NCI-H460 (cell line): ENCODE measurements at regions not wholly inside any gene's neighbourhood (a gene's known extent, or its start where the extent isn't known, plus 50 kb on each side); places are given as distances from the start of the nearest gene placed in this dataset.
"Not testable (repeated sequence)": the region's sequence is repeated elsewhere in the genome, so short reads cannot be mapped to it uniquely, and the experiment has no call there.

Experiments
- DNase-seq: peaks from one replicate; pipeline ENCODE4 v3.0.0-alpha.2; 2016; ENCODE audit warnings: low read depth; ENCODE audit errors: extremely low read depth

DNA sequence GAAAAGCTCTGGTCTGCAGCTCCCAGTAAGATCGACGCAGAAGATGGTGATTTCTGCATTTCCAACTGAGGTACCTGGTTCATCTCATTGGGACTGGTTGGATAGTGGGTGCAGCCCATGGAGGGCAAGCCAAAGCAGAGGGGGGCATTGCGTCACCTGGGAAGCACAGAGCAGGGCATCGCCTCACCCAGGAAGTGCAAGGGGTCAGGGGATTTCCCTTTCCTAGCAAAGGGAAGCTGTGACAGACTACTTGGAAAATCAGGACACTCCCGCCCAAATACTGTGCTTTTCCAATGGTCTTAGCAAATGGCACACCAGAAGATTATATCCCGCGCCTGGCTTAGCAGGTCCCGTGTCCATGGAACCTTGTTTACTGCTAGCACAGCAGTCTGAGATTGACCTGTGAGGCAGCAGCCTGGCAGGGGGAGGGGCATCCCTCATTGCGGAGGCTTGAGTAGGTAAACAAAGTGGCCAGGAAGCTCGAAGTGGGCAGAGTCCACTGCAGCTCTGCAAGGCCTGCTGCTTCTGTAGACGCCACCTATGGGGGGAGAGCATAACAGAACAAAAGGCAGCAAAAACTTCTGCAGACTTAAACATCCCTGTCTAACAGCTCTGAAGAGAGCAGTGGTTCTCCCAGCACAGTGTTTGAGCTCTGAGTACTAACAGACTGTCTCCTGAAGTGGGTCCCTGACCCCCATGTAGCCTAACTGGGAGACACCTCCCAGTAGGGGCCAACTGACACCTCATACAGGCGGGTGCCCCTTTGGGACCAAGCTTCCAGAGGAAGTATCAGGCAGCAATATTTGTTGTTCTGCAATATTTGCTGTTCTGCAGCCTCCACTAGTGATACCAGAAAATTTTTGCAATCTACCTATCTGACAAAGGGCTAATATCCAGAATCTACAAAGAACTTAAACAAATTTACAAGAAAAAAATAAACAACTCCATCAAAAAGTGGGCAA is 871.7 kb downstream of the IGSF11 start:
- not testable (repeated sequence) for DNase-seq

- no peak for DNase-seq
These were observed 869.2 kb downstream of the IGSF11 start for GRCh38 chr3:118165413-118165812.

- DNase-seq, result no peak
These were observed 867.1 kb downstream of the IGSF11 start for GRCh38 chr3:118167571-118167970.

DNA sequence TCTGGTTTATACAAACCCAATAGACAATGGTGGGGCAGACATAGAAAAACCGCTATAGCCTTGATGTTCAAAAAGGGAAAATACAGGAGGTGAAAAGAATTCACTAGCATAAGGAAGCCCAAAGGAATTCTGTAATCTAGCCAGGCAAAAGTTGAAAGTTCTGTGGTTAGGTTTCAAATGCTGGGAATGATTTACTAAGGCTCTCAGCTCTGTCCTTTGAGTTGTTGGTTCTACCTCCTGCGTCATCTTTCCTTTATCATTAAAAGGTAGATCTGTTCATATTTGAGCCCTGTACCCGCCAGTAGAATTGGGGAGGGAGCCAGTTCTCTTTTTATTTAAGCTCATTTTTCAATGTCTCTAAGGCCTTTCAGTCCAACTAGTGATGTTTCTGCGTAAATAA is 866.5 kb downstream of the IGSF11 start:
- DNase-seq, result no peak

GRCh38 chr3:118171236-118171852 is 863.3 kb downstream of the IGSF11 start:
- no peak for DNase-seq

GRCh38 chr3:118180853-118181252 is 853.8 kb downstream of the IGSF11 start:
- no peak for DNase-seq

DNA sequence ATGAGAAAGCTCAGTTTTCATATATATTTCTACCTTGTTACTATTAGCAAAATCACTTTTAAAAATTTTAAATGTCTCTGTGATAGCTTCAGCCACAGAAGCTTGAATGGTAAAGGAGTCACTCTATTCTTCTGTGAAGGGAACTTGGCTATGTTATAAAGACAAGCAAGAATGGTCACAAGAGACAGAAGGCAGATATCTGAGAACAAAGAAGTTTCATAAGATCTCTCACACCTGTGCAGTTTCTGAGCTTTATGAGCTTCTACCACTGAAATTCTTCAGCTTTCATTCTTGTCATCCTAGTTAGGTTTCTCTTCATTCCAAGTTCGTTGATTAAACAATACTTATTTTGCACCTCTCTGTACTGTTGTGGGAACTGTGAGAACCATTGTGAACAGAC is 853.4 kb downstream of the IGSF11 start:
- DNase-seq, result no peak

DNA sequence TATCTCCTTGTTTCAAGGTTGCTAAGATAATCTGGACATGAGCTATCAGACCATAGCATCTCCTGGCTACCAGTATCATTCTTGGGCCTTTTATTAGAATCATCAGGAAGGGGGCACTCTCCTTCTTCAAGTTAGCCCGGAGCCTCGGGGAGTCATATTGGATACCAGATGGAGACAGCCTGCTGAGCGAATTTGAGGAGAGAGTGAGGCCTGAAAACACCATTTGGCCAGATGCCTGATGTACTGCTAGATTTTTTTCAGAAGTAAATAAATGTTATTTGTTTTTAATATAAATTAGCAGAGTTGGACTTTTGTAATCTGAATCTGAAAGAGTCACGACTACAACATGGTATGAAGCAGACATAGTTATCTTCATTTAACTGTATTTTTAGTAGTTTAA is 848.6 kb downstream of the IGSF11 start:
- DNase-seq, result no peak

DNA sequence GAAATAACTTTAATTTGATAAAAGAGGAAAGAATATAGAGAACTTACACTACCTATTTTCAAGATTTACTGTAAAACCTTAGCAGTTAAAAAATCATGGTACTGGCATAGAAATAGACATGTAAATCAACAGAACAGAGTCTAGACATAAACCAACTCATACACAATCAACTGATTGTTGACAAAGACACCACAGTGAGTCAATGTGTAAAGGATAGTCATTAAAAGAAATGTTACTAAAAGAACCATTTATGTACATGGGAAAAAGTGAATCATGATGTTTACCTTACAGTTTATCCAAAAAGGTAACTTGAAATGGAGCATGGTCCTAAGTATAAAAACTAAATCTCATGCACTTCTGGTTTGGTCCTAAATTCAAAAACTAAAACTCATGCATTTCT is 847.4 kb downstream of the IGSF11 start:
- DNase-seq, result no peak

DNA sequence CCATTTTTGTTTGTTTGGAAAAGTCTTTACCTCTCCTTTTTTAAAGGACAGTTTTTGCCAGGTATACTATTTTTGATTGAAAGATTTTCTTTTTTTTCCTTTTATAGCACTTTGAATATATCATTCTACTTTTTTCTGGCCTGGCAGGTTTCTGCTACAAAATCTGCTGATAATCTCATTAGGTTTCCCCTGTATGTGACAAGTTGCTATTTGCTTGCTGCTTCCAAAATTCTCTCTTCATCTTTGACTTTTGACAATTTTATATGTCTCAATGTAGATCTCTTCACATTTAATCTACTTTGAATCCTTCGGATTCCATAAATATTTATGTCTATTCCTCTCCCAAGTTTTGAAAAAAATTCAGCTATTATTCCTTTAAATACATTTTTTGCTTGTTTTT is 838.5 kb downstream of the IGSF11 start:
- no peak for DNase-seq

DNA sequence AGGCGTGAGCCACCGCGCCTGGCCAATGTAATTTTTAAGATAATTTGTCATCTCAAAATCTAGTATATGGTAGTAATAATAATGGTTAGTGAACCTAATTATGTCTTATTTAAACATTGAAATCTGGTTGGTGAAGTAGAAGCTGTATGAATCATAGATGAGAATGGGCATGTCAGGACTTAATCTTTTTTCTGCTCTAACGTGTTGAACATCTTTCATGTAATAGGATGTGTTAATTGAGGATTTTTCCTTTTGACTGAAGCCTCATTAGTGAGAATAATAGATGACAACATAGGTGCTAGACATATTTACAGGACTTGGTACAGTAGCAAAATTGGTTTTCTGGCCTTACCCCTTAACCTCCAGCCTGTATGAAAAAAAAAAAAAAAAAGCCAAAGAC is 835.6 kb downstream of the IGSF11 start:
- DNase-seq, result no peak

GRCh38 chr3:118204052-118204656 is 830.5 kb downstream of the IGSF11 start:
- DNase-seq, result no peak

DNA sequence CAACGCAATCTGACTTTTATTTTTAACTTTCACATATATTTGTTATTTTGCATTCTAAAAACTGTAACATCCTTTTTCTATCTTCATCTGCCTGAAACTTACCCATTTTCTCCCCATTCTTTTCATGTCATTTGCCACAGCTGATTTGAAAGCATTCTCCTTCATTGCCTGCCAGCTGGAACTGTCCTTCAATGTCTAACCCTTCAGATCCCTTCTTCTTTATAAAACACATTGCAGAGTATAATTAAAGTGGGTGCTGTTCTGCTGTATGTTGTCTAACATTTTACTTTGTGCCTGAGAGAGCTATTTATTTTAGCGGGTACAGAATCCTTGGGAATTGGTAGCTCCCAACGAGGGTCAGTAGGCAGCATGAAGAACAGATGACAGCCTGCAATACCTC is 827.4 kb downstream of the IGSF11 start:
- no peak for DNase-seq

- no peak for DNase-seq
These were observed 826.0 kb downstream of the IGSF11 start for GRCh38 chr3:118208642-118209041.

DNA sequence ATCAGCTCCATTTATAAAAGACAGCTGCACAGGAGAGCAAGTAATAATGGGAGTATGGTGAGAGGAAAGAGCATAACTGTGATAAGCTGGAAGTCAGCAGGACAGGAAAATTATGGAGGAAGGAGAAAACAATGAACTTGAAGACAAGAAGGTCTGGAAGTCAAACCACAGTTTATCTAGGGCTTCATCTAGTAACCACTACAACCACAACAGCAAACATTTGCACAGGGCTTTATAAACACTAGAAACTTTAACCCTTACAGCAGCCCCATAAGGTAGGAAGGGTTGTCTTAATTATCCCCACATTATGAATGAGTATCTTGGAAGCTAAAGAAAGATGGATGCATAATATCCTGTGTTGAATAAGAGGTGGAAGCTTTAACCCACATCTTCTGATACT is 820.8 kb downstream of the IGSF11 start:
- no peak for DNase-seq

DNA sequence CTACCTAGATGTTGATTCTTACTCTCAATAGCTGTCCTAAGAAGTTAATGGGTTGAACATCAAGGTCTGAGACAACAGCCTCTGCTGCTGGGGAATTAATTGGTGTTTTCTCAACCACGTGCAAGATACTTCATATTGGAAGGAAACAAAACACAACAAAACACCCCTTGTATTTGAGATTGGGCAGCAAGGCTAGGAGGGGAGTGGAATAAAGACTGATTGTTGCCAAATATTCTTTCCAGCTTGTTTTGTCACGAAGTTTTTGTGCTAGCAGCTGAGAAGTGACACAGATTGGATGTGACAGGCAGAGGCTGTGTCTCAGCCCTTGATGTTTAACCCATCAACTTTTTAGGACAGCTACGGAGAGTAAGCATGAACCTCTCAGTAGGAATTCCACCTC is 808.4 kb downstream of the IGSF11 start:
- DNase-seq, result no peak

- DNase-seq, result no peak
These were observed 807.5 kb downstream of the IGSF11 start for GRCh38 chr3:118227191-118227590.

DNA sequence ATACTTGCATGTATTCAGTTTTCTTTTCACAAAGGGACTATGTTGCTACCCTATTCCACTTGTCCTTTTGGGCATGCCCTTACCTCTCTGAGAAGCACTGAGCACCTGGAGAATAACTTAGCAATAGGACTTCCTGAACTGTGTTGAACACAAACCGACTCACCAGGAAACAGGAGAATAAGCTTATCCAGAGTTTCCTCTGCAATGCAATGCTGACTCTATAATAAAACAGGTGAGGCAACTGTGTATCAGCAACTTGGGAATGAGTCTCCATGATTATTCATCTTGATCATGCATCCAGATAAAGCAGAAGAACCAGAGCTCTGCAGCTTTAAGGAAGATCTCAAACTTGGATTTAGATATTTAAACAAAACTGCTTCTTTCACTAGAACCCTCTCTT is 806.5 kb downstream of the IGSF11 start:
- no peak for DNase-seq

DNA sequence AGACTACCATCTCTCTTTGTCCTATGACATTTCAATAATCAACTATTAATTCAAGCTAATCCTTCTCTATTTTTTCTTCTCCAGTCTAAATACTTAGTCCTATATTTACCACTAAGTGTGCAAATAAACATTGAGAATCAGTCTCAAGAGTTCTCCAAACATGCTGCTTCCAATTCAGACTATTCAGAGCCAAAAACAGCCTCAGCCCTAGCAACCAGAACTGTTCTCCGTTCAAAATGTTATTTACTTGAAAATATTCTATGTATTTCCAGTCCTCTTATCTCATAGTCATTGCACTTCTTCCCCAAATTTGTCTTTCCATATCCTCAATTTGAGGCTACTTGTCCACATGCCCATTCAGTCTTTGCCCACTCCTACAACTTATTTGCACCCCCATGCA is 805.5 kb downstream of the IGSF11 start:
- no peak for DNase-seq

DNA sequence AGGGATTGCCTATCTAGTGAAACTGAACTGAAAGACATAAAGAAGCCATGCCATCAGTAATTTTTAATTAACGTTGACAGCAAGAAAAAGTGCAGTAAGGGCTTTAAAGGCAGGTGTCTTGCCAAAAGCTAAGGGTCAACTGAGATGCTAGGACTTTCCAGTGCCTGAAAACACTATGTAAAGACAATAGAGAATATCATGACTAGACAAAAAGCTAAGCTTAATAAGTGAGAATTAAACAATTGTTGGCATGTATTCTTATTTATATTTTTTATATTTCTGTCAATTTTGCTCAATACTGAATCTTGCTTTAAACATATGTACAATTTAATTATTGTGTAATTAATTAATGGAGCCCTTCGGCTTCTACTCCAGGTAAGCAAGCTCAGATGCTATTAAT is 803.1 kb downstream of the IGSF11 start:
- no peak for DNase-seq

DNA sequence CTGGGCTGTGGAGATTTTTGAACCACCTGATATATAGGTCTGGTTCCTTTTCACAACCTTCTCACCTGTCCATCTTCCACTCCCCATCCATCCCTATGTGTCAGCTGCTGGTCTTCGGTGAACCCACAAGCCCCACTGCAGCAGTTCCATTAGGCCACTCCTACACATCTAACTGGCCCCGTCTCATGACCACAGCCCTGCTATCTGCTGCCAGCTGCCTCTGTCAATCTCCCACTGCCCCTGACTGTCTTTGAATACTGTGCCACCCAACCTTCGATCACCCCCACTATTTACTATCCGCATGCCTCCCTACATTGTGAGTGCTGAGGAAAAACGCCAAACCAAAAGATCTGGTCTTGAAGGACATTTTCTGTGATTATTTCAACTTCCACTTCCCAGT is 795.4 kb downstream of the IGSF11 start:
- no peak for DNase-seq

DNA sequence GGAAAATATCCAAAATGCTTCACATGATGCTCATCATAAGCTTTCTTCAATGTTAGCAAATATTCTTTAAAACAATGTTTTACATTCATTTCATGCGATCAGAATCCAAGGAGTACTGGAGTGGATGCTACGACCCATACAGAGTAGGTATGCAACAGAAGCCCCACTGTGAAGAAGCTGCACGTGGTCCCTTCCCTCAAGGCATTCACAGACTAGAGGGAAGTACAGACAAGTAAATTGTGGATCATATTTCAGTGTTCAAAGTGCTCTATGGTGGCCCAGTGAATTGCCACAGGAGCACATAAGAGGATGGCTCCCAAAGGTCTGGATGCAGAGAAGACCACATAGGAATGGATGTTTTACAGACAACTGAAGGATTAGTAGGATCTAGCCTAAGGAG is 789.9 kb downstream of the IGSF11 start:
- DNase-seq, result no peak
